ENCODE measurements at regions not wholly inside any gene's neighbourhood (a gene's known extent, or its start where the extent isn't known, plus 50 kb on each side); places are given as distances from the start of the nearest gene placed in this dataset.

DNA sequence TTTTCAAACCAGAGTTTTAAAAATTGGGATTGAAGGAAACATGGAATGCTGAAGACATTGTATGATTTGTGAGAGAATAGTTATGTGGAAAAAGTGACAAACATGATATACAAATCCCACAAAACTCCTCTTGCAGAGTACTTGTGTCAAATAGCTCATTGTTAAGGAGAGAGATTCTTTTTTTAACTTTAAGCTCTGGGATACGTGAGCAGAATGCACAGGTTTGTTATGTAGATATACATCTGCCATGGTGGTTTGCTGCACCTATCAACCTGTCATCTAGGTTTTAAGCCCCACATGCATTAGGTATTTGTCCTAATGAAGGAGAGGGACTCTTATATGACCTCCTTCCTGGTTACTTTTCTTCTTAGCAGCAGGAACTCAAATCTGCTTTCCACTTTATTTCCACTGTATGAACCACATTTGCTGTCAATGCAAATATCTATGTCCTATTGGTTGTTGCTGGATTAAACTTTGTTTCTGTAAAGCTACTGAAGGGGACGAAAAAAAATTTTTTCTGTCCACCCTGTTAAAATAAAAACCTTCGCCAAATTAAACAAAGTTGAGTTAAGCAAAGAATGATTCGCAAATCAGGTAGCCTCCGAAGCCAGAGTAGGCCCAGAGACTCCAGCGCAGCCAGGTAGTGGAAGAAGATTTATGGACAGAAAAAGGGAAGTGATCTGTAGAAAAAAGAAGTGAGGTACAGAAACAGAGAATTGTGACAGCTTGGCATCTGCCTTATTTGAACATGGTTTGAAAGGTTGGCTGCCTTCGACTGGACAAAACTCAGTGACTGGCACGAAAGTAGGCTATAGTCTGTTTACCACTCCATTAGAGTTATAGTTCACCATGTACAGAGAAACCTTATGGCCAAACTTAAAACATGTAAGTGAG, 430.1 kb upstream of the CHST9 start:
- no peaks in the 10 kb centered on the region for H3K4me1 Mint-ChIP-seq (ENCODE audit: unreplicated experiment)
- H3K4me3 Mint-ChIP-seq (ENCODE audit: unreplicated experiment), result no peak overlapping the region
- TF ChIP-seq CTCF (IDR thresholded peaks at IDR 0.05), result no peak
- H3K36me3 Mint-ChIP-seq (ENCODE audit: unreplicated experiment), result no peaks in the 10 kb centered on the region
- H3K27me3 Mint-ChIP-seq (ENCODE audit: unreplicated experiment), result no peaks in the 10 kb centered on the region
- no peak overlapping the region for H3K27ac Mint-ChIP-seq (ENCODE audit: unreplicated experiment)
- no peaks in the 10 kb centered on the region for H3K9me3 Mint-ChIP-seq (ENCODE audit: unreplicated experiment)
- no peak for DNase-seq (ENCODE audit: extremely low spot score, unreplicated experiment)

GRCh38 chr18:27609221-27609620, 424.1 kb upstream of the CHST9 start:
- H3K4me3 Mint-ChIP-seq (ENCODE audit: unreplicated experiment), result no peak overlapping the region
- H3K9me3 Mint-ChIP-seq (ENCODE audit: unreplicated experiment), result no peaks in the 10 kb centered on the region
- no peaks in the 10 kb centered on the region for H3K27me3 Mint-ChIP-seq (ENCODE audit: unreplicated experiment)
- no peak for DNase-seq (ENCODE audit: extremely low spot score, unreplicated experiment)
- no peaks in the 10 kb centered on the region for H3K36me3 Mint-ChIP-seq (ENCODE audit: unreplicated experiment)
- peaks cover 11% of the 10 kb centered on the region for H3K4me1 Mint-ChIP-seq (ENCODE audit: unreplicated experiment)
- H3K27ac Mint-ChIP-seq (ENCODE audit: unreplicated experiment), result no peak overlapping the region
- no peak for TF ChIP-seq CTCF (IDR thresholded peaks at IDR 0.05)

DNA sequence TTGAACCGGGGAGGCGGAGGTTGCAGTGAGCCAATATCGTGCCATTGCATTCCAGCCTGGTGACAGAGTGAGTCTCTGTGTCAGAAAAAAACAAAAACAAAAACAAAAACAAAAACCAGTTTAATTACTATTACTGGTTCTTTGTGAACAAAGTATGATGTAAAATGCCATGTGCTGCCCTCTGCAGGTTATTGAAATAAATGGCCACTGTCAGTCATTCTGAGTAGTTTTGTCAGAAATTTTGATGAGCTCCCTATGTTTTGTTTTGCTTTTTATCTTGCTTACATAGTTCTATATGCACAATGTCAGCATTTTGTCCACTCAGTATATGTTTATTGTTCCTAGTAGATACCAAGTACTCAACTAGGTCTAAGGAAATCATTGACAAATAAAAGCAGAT, 423.6 kb upstream of the CHST9 start:
- H3K4me3 Mint-ChIP-seq (ENCODE audit: unreplicated experiment), result no peak overlapping the region
- H3K27ac Mint-ChIP-seq (ENCODE audit: unreplicated experiment), result no peak overlapping the region
- H3K36me3 Mint-ChIP-seq (ENCODE audit: unreplicated experiment), result no peaks in the 10 kb centered on the region
- H3K27me3 Mint-ChIP-seq (ENCODE audit: unreplicated experiment), result no peaks in the 10 kb centered on the region
- TF ChIP-seq CTCF (IDR thresholded peaks at IDR 0.05), result peak; percentile 50
- no peak for DNase-seq (ENCODE audit: extremely low spot score, unreplicated experiment)
- H3K4me1 Mint-ChIP-seq (ENCODE audit: unreplicated experiment), result peaks cover 13% of the 10 kb centered on the region
- H3K9me3 Mint-ChIP-seq (ENCODE audit: unreplicated experiment), result no peaks in the 10 kb centered on the region

DNA sequence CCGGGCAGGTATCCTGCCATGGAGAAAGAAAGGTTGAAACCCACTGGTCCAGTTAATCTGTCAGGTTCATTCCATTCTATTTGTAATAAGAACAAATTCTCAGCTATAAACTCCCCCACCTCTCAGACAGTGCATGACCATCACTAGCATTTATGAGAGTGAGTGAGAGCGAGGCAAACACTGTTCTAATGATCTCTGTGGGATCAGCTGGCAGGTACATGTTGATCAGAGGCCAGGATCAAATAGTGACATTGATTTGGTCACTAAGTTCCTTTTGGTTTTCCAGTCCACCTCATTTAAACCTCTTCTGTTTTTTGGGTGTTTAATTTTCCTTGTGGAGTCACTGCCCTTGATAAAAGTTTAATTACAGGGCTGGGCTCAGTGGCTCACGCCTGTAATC, 423.1 kb upstream of the CHST9 start:
- H3K27me3 Mint-ChIP-seq (ENCODE audit: unreplicated experiment), result no peaks in the 10 kb centered on the region
- peaks cover 13% of the 10 kb centered on the region for H3K4me1 Mint-ChIP-seq (ENCODE audit: unreplicated experiment)
- no peak for TF ChIP-seq CTCF (IDR thresholded peaks at IDR 0.05)
- DNase-seq (ENCODE audit: extremely low spot score, unreplicated experiment), result no peak
- H3K36me3 Mint-ChIP-seq (ENCODE audit: unreplicated experiment), result no peaks in the 10 kb centered on the region
- H3K4me3 Mint-ChIP-seq (ENCODE audit: unreplicated experiment), result no peak overlapping the region
- no peaks in the 10 kb centered on the region for H3K9me3 Mint-ChIP-seq (ENCODE audit: unreplicated experiment)
- no peak overlapping the region for H3K27ac Mint-ChIP-seq (ENCODE audit: unreplicated experiment)

GRCh38 chr18:27606741-27607140, 421.6 kb upstream of the CHST9 start:
- Mint-ChIP-seq H3K27me3 (ENCODE audit: unreplicated experiment) (no peaks in the 10 kb centered on the region), H3K4me3 (ENCODE audit: unreplicated experiment) (no peak overlapping the region)

More at GRCh38 chr18:27606741-27607140, 421.6 kb upstream of the CHST9 start:
- Mint-ChIP-seq H3K4me1 (ENCODE audit: unreplicated experiment) (peaks cover 13% of the 10 kb centered on the region), H3K36me3 (ENCODE audit: unreplicated experiment) (no peaks in the 10 kb centered on the region), H3K27ac (ENCODE audit: unreplicated experiment) (no peak overlapping the region), H3K9me3 (ENCODE audit: unreplicated experiment) (no peaks in the 10 kb centered on the region)
- no peak for TF ChIP-seq CTCF (IDR thresholded peaks at IDR 0.05)
- DNase-seq (ENCODE audit: extremely low spot score, unreplicated experiment), result no peak

Data from osteocyte (in vitro differentiated cells).